ENCODE measurements at regions not wholly inside any gene's neighbourhood (a gene's known extent, or its start where the extent isn't known, plus 50 kb on each side); places are given as distances from the start of the nearest gene placed in this dataset.

GRCh38 chr1:184284900-184285299, 101.9 kb upstream of the C1orf21 start:
- DNase-seq, result no peak

GRCh38 chr1:184285401-184286087, 101.3 kb upstream of the C1orf21 start:
- no peak for DNase-seq

GRCh38 chr1:184287001-184287400, 99.8 kb upstream of the C1orf21 start:
- peak; percentile 6 for DNase-seq

GRCh38 chr1:184289825-184290550, 96.8 kb upstream of the C1orf21 start:
- DNase-seq, result no peak

- no peak for DNase-seq
Measured at GRCh38 chr1:184291701-184292100, 95.1 kb upstream of the C1orf21 start.

GRCh38 chr1:184292101-184292500, 94.7 kb upstream of the C1orf21 start:
- no peak for DNase-seq

- no peak for DNase-seq
Measured at GRCh38 chr1:184294101-184294500, 92.7 kb upstream of the C1orf21 start.

- no peak for DNase-seq
Measured at GRCh38 chr1:184296466-184297243, 90.2 kb upstream of the C1orf21 start.

- no peak for DNase-seq
Measured at GRCh38 chr1:184297244-184297750, 89.5 kb upstream of the C1orf21 start.

GRCh38 chr1:184298440-184299405, 88.1 kb upstream of the C1orf21 start:
- no peak for DNase-seq

- DNase-seq, result no peak
Measured at GRCh38 chr1:184299406-184299790, 87.4 kb upstream of the C1orf21 start.

GRCh38 chr1:184299796-184300195, 87.0 kb upstream of the C1orf21 start:
- no peak for DNase-seq

- DNase-seq, result no peak
Measured at GRCh38 chr1:184300446-184300845, 86.4 kb upstream of the C1orf21 start.

GRCh38 chr1:184301227-184301626, 85.6 kb upstream of the C1orf21 start:
- no peak for DNase-seq

- no peak for DNase-seq
Measured at GRCh38 chr1:184302346-184302745, 84.5 kb upstream of the C1orf21 start.

GRCh38 chr1:184310157-184310819, 76.5 kb upstream of the C1orf21 start:
- DNase-seq, result no peak

GRCh38 chr1:184311580-184311979, 75.2 kb upstream of the C1orf21 start:
- DNase-seq, result no peak

GRCh38 chr1:184315254-184315653, 71.6 kb upstream of the C1orf21 start:
- no peak for DNase-seq

GRCh38 chr1:184319879-184320278, 67.0 kb upstream of the C1orf21 start:
- no peak for DNase-seq

GRCh38 chr1:184322253-184322652, 64.6 kb upstream of the C1orf21 start:
- DNase-seq, result no peak

GRCh38 chr1:184324972-184325371, 61.9 kb upstream of the C1orf21 start:
- DNase-seq, result no peak

GRCh38 chr1:184326278-184326677, 60.6 kb upstream of the C1orf21 start:
- DNase-seq, result no peak
